ENCODE measurements at regions not wholly inside any gene's neighbourhood (a gene's known extent, or its start where the extent isn't known, plus 50 kb on each side); places are given as distances from the start of the nearest gene placed in this dataset.
A peak's percentile ranks its signal among the peaks of the same experiment; 100 is the strongest.
"Not testable (repeated sequence)": the region's sequence is repeated elsewhere in the genome, so short reads cannot be mapped to it uniquely, and the experiment has no call there.

GRCh38 chr4:165782623-165783022 lies 90.4 kb upstream of the TLL1 start:
- DNase-seq: no peak

GRCh38 chr4:165783626-165784025 lies 89.4 kb upstream of the TLL1 start:
- DNase-seq: no peak

- peak; percentile 49 for DNase-seq
Measured at GRCh38 chr4:165784672-165785071, 88.4 kb upstream of the TLL1 start.

- DNase-seq: no peak
Measured at GRCh38 chr4:165785337-165785736, 87.7 kb upstream of the TLL1 start.

- no peak for DNase-seq
Measured at GRCh38 chr4:165787516-165788274, 85.3 kb upstream of the TLL1 start.

- DNase-seq: no peak
Measured at GRCh38 chr4:165788686-165789463, 84.2 kb upstream of the TLL1 start.

GRCh38 chr4:165793236-165793635 lies 79.8 kb upstream of the TLL1 start:
- no peak for DNase-seq

- no peak for DNase-seq
Measured at GRCh38 chr4:165794834-165795233, 78.2 kb upstream of the TLL1 start.

GRCh38 chr4:165799384-165799815 lies 73.6 kb upstream of the TLL1 start:
- DNase-seq: no peak

GRCh38 chr4:165802452-165802851 lies 70.6 kb upstream of the TLL1 start:
- no peak for DNase-seq

GRCh38 chr4:165803005-165803404 lies 70.0 kb upstream of the TLL1 start:
- DNase-seq: no peak

- no peak for DNase-seq
Measured at GRCh38 chr4:165805406-165805805, 67.6 kb upstream of the TLL1 start.

GRCh38 chr4:165806613-165807012 lies 66.4 kb upstream of the TLL1 start:
- no peak for DNase-seq

GRCh38 chr4:165810726-165811125 lies 62.3 kb upstream of the TLL1 start:
- no peak for DNase-seq

GRCh38 chr4:165813606-165814005 lies 59.4 kb upstream of the TLL1 start:
- no peak for DNase-seq

- DNase-seq: no peak
Measured at GRCh38 chr4:165814256-165815020, 58.6 kb upstream of the TLL1 start.

GRCh38 chr4:165819126-165819525 lies 53.9 kb upstream of the TLL1 start:
- DNase-seq: not testable (repeated sequence)
